ENCODE measurements at regions not wholly inside any gene's neighbourhood (a gene's known extent, or its start where the extent isn't known, plus 50 kb on each side); places are given as distances from the start of the nearest gene placed in this dataset.

DNA sequence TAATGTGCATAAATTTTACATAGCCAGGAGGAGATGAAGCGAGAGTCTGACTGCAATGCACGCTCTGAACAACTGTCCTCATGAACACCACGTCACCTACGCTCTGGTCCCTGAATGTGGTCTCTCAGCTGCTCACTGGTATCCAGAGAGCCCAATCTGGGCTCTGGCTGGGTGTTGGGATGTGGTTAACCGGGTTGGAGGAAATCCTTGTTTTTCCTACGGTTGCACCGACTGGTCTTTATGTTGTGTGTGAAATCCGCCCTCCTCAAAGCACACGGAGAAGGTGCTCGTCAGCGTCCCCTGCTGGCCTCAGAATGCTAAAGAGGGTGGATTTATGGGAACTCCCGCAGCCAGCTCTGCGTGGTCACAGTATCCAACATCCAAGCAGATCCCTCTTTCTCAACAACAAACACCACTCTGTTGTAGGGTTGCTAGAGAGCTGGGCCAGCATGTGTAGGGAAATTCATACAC is 51.8 kb upstream of the FAM89A start:
- in situ Hi-C loops (cut with MboI; ENCODE audit: low sequenced_read_pairs, unreplicated experiment), result no loop called here
- DNase-seq (ENCODE audit: low spot score), result peak; percentile 38
- TF ChIP-seq, protein P1, sequence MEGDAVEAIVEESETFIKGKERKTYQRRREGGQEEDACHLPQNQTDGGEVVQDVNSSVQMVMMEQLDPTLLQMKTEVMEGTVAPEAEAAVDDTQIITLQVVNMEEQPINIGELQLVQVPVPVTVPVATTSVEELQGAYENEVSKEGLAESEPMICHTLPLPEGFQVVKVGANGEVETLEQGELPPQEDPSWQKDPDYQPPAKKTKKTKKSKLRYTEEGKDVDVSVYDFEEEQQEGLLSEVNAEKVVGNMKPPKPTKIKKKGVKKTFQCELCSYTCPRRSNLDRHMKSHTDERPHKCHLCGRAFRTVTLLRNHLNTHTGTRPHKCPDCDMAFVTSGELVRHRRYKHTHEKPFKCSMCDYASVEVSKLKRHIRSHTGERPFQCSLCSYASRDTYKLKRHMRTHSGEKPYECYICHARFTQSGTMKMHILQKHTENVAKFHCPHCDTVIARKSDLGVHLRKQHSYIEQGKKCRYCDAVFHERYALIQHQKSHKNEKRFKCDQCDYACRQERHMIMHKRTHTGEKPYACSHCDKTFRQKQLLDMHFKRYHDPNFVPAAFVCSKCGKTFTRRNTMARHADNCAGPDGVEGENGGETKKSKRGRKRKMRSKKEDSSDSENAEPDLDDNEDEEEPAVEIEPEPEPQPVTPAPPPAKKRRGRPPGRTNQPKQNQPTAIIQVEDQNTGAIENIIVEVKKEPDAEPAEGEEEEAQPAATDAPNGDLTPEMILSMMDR (IDR thresholded peaks at IDR 0.05; ENCODE audit: borderline replicate concordance, control extremely low read depth, extremely low read depth, insufficient read depth, missing control alignments), result peak; percentile 55

DNA sequence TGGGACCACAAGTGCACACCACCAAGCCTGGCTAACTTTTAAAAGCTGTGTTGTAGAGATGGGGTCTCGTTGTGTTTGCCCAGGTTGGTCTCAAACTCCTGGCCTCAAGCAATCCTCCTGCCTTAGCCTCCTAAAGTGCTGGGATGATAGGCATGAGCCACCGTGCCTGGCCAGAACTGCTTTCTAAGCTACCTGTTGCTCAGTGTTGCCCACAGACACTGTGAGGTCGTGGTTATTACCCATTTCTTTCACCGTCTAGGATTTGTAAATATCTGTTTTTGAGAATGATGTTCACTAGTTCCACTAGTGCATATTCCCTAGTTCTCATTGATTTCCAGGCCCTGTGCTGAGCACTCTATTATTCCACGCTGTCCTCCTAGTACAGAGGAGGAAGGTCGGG is 51.4 kb upstream of the FAM89A start:
- TF ChIP-seq, protein P1 (IDR thresholded peaks at IDR 0.05; ENCODE audit: borderline replicate concordance, control extremely low read depth, extremely low read depth, insufficient read depth, missing control alignments), result no peak
- in situ Hi-C loops (cut with MboI; ENCODE audit: low sequenced_read_pairs, unreplicated experiment), result no loop called here
- no peak for DNase-seq (ENCODE audit: low spot score)
